ENCODE measurements at regions not wholly inside any gene's neighbourhood (a gene's known extent, or its start where the extent isn't known, plus 50 kb on each side); places are given as distances from the start of the nearest gene placed in this dataset.
"Not testable (repeated sequence)": the region's sequence is repeated elsewhere in the genome, so short reads cannot be mapped to it uniquely, and the experiment has no call there.

DNA sequence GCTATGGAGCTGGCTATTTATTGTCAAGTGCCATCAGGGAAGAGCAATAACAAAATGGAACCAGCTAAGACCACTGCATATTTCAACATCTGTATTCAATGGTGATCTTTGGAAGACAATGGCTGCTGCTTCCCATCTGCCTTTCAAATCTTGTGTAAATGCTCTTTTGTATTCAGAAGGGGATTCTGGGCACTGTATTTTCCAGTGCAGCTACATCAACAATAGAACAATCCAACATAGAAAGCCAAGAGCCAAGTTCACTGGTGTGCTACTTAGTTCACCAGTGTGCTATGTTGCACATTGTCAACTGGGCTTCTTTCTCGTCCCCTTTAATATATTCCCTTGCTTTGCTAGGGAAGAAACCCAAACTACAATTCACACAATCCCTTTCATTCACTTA lies 128.8 kb upstream of the OR4E1 start:
- no peak for DNase-seq (ENCODE audit: insufficient read length, low spot score)
- TF ChIP-seq SPI1 (IDR thresholded peaks at IDR 0.05; ENCODE audit: low read depth, low read length) (no peak), POLR2A (IDR thresholded peaks at IDR 0.05; ENCODE audit: low read depth, low read length) (no peak), POU2F2 (IDR thresholded peaks at IDR 0.05; ENCODE audit: low read depth, low read length) (no peak), TAF1 (IDR thresholded peaks at IDR 0.05; ENCODE audit: low read depth, low read length) (no peak), PAX5 (IDR thresholded peaks at IDR 0.05; ENCODE audit: insufficient read depth, low read length, severe bottlenecking) (no peak), POLR2AphosphoS5 (IDR thresholded peaks at IDR 0.05; ENCODE audit: low read depth, low read length) (no peak)
- no peak for FAIRE-seq

DNA sequence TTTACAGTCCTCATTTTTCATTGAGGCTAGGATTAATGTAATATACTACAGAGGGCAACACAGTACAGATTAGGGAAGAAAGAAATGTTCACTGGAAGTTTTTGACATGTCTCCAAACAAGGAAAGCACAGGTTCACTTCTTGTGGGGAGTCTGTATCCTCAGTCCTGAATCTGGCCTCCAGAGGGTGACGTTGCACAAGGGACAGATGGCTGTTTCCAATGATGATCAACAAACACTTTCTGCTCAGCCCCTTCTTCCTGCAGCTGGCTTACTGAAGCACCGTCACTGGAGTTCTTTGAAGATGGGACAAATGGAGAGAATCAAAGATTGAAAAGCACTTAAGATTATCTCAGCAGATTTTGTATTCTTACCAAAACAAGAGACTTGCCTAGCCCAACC lies 123.3 kb upstream of the OR4E1 start:
- FAIRE-seq (no peak), DNase-seq (ENCODE audit: insufficient read length, low spot score) (no peak)
- no peak for TF ChIP-seq SPI1 (IDR thresholded peaks at IDR 0.05; ENCODE audit: low read depth, low read length)
- TF ChIP-seq POLR2AphosphoS5 (IDR thresholded peaks at IDR 0.05; ENCODE audit: low read depth, low read length), result no peak
- TF ChIP-seq POU2F2 (IDR thresholded peaks at IDR 0.05; ENCODE audit: low read depth, low read length), result no peak
- TF ChIP-seq TAF1 (IDR thresholded peaks at IDR 0.05; ENCODE audit: low read depth, low read length), result no peak
- TF ChIP-seq POLR2A (IDR thresholded peaks at IDR 0.05; ENCODE audit: low read depth, low read length), result no peak
- no peak for TF ChIP-seq PAX5 (IDR thresholded peaks at IDR 0.05; ENCODE audit: insufficient read depth, low read length, severe bottlenecking)

DNA sequence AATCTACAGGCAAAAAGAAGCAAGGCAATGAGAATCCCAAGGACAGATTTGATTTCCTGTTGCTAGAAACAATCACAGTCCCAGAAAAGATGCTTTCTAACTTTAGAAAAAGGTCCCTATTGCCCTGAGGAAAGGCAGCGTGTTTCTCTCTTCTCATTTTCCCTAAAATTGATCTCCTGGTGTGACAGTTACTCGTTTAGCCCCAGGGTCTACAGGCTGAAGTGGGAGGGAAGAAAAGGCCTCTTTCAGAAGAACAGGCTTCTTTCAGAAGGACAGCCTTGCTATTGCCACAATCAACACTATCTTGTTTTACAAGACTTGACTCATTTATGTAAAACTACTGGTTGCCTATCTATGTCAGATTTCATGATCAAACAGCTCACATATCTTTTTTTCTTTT lies 121.8 kb upstream of the OR4E1 start:
- FAIRE-seq, result no peak
- no peak for DNase-seq (ENCODE audit: insufficient read length, low spot score)
- TF ChIP-seq SPI1 (IDR thresholded peaks at IDR 0.05; ENCODE audit: low read depth, low read length) (no peak), POLR2AphosphoS5 (IDR thresholded peaks at IDR 0.05; ENCODE audit: low read depth, low read length) (no peak), POLR2A (IDR thresholded peaks at IDR 0.05; ENCODE audit: low read depth, low read length) (no peak), TAF1 (IDR thresholded peaks at IDR 0.05; ENCODE audit: low read depth, low read length) (no peak), PAX5 (IDR thresholded peaks at IDR 0.05; ENCODE audit: insufficient read depth, low read length, severe bottlenecking) (no peak), POU2F2 (IDR thresholded peaks at IDR 0.05; ENCODE audit: low read depth, low read length) (no peak)

DNA sequence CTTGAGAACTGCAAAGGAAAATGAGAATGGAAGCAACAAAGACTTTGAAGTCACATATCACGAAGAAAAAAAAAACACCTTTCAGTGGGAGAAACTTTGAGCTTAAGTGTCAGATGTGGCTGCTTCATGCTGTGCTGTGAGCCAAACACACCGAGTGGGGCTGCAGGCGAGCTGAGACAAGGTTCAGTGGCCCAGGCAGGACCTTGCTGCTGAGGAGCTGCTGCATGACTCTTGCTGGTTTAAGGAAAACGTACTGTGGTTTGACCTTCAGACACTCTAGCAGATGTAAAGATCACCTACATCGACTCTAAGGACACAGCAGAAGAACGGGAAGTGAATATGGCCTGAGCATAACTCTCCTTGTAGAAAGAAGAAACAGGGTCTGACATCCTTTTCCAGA lies 118.1 kb upstream of the OR4E1 start:
- TF ChIP-seq SPI1 (IDR thresholded peaks at IDR 0.05; ENCODE audit: low read depth, low read length) (no peak), POLR2AphosphoS5 (IDR thresholded peaks at IDR 0.05; ENCODE audit: low read depth, low read length) (no peak), POLR2A (IDR thresholded peaks at IDR 0.05; ENCODE audit: low read depth, low read length) (no peak), TAF1 (IDR thresholded peaks at IDR 0.05; ENCODE audit: low read depth, low read length) (no peak), PAX5 (IDR thresholded peaks at IDR 0.05; ENCODE audit: insufficient read depth, low read length, severe bottlenecking) (no peak), POU2F2 (IDR thresholded peaks at IDR 0.05; ENCODE audit: low read depth, low read length) (no peak)
- FAIRE-seq, result no peak
- DNase-seq (ENCODE audit: insufficient read length, low spot score), result no peak

DNA sequence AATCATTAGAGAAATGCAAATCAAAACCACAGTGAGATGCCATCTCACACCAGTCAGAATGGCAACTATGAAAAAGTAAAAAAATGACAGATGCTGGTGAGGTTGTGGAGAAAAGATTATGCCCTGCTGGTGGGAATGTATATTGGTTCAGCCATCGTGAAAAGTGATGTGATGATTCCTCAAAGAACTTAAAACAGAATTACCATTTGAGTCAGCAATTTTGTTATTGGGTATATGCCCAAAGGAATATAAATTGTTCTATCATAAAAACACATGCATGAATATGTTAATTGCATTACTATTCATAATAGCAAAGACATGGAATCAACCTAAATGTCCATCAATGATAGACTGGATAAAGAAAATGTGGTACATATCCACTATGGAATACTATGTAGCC lies 115.1 kb upstream of the OR4E1 start:
- not testable (repeated sequence) for FAIRE-seq

DNA sequence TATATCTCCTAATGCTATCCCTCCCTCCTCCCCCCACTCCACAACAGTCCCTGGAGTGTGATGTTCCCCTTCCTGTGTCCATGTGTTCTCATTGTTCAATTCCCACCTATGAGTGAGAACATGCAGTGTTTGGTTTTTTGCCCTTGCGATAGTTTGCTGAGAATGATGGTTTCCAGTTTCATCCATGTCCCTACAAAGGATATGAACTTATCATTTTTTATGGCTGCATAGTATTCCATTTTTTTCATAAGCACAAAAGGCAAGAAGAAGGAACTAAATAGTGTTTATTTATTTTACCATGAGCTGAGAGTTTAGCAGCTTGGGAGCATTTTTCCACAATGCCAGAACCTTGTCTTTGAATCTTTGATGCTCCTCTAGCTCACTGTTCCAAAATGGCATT lies 113.6 kb upstream of the OR4E1 start:
- not testable (repeated sequence) for DNase-seq (ENCODE audit: insufficient read length, low spot score); FAIRE-seq

More for the DNA sequence above, 115.1 kb upstream of the OR4E1 start:
- DNase-seq (ENCODE audit: insufficient read length, low spot score), result not testable (repeated sequence)

DNA sequence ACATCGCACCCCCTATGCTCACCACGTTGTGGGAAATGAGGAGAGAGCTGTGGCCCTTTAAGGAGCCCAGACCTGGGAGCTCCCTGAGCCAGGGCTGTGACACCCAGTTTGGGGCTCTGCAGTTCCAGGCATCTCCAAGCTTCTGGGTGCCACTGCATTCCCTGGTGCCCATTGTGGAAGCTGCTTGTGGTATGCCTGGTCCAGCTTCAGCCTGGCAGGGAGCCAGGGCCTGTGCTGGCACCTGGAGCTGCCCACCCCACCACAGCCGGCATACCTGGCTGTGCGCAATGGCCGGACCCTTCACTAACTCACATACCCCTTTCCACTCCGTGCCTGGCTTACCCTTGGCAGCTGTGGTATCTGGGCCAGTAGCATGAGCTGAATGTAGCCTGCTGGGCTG lies 107.9 kb upstream of the OR4E1 start:
- FAIRE-seq (no peak), DNase-seq (ENCODE audit: insufficient read length, low spot score) (no peak)
- TF ChIP-seq TAF1 (IDR thresholded peaks at IDR 0.05; ENCODE audit: low read depth, low read length), result no peak
- no peak for TF ChIP-seq PAX5 (IDR thresholded peaks at IDR 0.05; ENCODE audit: insufficient read depth, low read length, severe bottlenecking)
- TF ChIP-seq SPI1 (IDR thresholded peaks at IDR 0.05; ENCODE audit: low read depth, low read length), result no peak
- TF ChIP-seq POU2F2 (IDR thresholded peaks at IDR 0.05; ENCODE audit: low read depth, low read length), result no peak
- TF ChIP-seq POLR2A (IDR thresholded peaks at IDR 0.05; ENCODE audit: low read depth, low read length), result no peak
- no peak for TF ChIP-seq POLR2AphosphoS5 (IDR thresholded peaks at IDR 0.05; ENCODE audit: low read depth, low read length)

DNA sequence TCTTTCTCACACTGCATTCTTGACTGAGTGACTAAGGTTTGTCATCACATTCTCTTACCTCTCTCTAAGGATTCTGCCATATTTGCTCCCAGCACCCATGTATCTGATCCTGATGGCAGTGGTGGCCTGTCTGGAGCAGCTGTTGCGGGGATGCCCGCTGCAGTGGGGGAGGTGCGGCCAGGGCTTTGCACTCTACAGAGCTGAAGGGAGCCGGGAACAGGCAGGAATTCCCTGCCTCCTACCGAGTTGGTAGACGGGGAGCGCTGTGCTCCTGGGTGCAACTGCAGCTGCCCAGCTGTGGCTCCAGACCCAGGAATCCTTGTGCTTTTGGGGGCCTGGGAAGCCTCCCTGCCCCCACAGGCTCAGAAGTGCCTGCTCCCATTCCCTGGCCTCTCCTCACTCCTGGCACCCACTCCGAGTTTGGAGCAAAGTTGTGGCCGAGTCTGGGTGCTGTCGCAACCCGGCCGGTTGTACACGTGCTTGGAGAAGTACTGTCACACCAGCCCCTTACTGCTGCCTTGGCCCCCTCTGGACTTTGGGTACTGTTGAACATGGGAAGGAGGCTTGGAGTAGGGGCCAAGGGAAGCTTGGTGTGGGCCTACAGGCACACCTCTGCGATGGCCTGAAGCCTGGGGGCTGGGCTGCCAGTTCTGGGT lies 106.9 kb upstream of the OR4E1 start:
- TF ChIP-seq POLR2A (IDR thresholded peaks at IDR 0.05; ENCODE audit: low read depth, low read length) (no peak), SPI1 (IDR thresholded peaks at IDR 0.05; ENCODE audit: low read depth, low read length) (no peak), POLR2AphosphoS5 (IDR thresholded peaks at IDR 0.05; ENCODE audit: low read depth, low read length) (no peak), PAX5 (IDR thresholded peaks at IDR 0.05; ENCODE audit: insufficient read depth, low read length, severe bottlenecking) (no peak), POU2F2 (IDR thresholded peaks at IDR 0.05; ENCODE audit: low read depth, low read length) (no peak), TAF1 (IDR thresholded peaks at IDR 0.05; ENCODE audit: low read depth, low read length) (no peak)
- FAIRE-seq (no peak), DNase-seq (ENCODE audit: insufficient read length, low spot score) (no peak)

DNA sequence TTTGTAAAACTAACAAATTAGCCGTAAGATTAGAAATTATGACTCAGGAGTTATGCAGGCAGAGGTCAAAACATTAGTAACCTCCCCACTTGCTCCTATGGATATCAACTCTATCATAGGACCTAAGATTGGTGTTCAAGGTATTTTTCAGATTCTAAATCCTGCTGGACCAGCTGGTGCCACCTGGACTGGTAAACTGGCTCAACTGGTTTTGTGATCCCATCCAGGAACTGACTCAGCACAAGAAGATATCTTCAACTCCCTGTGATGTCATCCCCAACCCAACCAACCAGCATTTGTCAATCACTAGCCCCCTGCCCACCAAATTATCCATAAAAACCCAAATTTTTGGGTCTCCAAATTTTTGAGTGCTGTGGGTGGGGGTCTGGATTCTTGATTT lies 98.1 kb upstream of the OR4E1 start:
- FAIRE-seq (no peak), DNase-seq (ENCODE audit: insufficient read length, low spot score) (no peak)
- no peak for TF ChIP-seq SPI1 (IDR thresholded peaks at IDR 0.05; ENCODE audit: low read depth, low read length)

DNA sequence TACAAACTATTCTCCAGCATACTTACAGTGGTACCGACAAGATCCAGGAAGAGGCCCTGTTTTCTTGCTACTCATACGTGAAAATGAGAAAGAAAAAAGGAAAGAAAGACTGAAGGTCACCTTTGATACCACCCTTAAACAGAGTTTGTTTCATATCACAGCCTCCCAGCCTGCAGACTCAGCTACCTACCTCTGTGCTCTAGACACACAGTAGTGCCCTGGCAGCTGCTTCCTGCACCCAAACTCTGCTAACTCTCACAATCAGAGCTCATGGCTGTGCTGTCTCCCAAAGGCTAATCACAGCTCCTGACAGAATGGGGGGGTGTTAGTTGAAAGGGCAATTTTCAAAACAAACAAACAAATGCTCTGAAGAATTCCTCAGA lies 95.2 kb upstream of the OR4E1 start:
- FAIRE-seq (no peak), DNase-seq (ENCODE audit: insufficient read length, low spot score) (no peak)
- TF ChIP-seq POLR2A (IDR thresholded peaks at IDR 0.05; ENCODE audit: low read depth, low read length) (no peak), SPI1 (IDR thresholded peaks at IDR 0.05; ENCODE audit: low read depth, low read length) (no peak), POLR2AphosphoS5 (IDR thresholded peaks at IDR 0.05; ENCODE audit: low read depth, low read length) (no peak), POU2F2 (IDR thresholded peaks at IDR 0.05; ENCODE audit: low read depth, low read length) (no peak), TAF1 (IDR thresholded peaks at IDR 0.05; ENCODE audit: low read depth, low read length) (no peak)
